HG03558 (cell line): ENCODE measurements at regions not wholly inside any gene's neighbourhood (a gene's known extent, or its start where the extent isn't known, plus 50 kb on each side); places are given as distances from the start of the nearest gene placed in this dataset.

Source experiments
- ATAC-seq: cut with Tn5 transposase; IDR thresholded peaks from one replicate; pipeline ENCODE4 v1.9.1; 2021; ENCODE audit warnings: moderate number of reproducible peaks; ENCODE audit not compliant: unreplicated experiment; ENCODE audit errors: extremely low read depth

DNA sequence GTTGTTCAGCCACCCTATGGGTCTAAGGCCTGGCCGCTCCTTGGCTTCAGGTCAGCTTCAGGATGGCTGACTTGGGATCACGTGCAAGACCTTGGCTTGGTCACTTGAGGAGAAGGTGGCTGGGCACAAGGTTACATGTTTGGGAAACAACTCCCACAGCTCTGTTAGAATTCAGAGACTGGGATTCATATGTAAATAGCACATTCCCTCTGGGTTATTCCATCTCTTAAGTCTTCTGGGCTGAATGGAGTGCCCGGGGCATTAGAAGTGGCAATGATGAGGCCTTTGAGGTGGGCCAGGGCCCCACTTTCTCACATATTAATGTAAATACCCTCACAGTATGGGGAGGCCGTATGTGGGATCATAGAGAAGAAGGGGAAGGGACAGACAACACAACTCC lies 150.9 kb downstream of the EFNB2 start:
- ATAC-seq, result no peak

DNA sequence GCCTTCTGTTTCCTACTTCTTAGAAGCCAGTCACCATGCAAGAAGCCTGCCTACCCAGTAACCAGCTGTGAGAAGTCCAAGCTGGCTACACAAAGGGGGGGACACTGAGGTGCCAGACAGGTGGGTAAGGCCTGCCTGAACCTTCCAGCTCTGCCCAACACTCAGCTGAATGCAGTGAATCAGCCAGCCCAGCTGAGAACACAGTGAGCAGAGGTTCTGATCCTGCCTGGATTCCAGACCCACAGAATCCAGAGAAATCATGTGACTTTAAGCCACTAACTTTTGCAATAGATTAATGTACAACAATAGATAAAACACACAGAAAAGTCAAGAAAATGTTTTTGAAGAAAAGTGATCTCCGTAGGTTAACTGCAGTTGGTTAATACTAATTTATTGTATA lies 151.7 kb downstream of the EFNB2 start:
- ATAC-seq, result no peak

DNA sequence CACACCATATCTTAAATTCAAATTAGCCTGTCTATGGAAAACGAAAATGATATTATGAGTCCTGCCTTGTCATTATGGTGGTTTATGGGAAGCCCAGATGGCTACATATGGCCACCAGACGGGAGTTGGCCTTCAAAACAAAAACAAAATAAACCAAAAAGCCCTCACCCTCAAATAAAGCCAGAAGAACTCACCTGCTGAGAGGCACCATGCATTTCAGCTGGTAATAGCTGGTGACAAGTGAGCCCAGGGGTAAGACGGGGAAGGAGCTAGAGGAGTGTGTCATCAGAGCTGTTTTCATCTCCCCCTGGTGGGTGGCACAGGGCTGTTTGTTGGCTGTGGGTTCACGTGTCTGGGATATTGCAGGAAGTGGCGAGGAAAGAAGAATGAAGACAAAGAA lies 152.9 kb downstream of the EFNB2 start:
- no peak for ATAC-seq

- ATAC-seq, result no peak
Observed at GRCh38 chr13:106381091-106381490, 154.4 kb downstream of the EFNB2 start.

GRCh38 chr13:106377931-106378662 lies 157.4 kb downstream of the EFNB2 start:
- no peak for ATAC-seq

GRCh38 chr13:106377341-106377740 lies 158.1 kb downstream of the EFNB2 start:
- ATAC-seq, result no peak

- ATAC-seq, result no peak
Observed at GRCh38 chr13:106376401-106377112, 158.9 kb downstream of the EFNB2 start.

DNA sequence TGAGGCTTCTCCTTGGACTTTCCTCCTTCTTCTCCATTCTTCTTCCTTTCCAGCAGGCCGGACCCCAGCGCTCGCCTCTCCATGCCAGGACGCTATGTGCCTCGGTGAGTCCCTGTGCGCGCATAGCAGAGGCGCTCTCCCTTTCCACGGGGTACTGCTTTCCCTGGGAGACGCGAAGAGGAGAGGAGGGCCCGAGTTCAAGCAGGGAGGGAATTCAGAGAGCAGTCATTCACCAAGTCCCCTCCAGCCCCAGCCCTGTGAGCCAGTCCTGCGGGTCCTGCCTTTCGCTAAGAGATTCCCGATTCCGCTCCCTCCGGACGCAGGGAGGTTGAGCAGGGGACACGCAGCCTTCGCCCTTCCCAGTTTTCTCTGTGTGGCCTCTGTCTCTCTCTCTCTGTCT lies 160.4 kb downstream of the EFNB2 start:
- ATAC-seq, result no peak

GRCh38 chr13:106374631-106375030 lies 160.8 kb downstream of the EFNB2 start:
- ATAC-seq, result no peak

DNA sequence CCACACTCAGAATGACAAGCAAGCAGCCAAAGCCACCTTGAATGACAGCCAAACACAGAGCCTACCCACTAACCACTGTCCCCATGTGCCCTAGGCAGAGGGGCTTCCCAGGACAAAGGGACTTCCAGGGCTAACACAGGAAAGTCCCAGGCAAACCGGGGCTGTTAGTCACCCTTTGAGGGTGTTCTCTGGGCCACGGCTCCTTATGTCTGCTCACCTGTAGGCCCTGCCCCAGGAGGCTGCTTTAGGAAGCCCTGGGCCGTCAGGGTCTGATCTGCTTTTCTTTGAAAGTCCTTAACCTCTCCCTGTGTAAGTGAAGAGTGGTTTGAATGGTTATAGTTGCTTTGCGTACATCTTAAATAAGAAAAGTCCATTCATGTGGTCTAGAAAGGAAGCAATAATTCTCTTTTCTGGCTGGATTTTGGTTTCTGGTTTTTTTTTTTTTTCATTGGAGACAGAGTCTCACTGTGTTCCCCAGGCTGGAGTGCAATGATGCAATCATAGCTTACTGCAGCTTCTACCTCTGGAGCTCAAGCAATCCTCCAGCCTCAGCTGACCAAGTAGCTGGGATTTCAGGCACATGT lies 161.4 kb downstream of the EFNB2 start:
- ATAC-seq, result peak; percentile 42

DNA sequence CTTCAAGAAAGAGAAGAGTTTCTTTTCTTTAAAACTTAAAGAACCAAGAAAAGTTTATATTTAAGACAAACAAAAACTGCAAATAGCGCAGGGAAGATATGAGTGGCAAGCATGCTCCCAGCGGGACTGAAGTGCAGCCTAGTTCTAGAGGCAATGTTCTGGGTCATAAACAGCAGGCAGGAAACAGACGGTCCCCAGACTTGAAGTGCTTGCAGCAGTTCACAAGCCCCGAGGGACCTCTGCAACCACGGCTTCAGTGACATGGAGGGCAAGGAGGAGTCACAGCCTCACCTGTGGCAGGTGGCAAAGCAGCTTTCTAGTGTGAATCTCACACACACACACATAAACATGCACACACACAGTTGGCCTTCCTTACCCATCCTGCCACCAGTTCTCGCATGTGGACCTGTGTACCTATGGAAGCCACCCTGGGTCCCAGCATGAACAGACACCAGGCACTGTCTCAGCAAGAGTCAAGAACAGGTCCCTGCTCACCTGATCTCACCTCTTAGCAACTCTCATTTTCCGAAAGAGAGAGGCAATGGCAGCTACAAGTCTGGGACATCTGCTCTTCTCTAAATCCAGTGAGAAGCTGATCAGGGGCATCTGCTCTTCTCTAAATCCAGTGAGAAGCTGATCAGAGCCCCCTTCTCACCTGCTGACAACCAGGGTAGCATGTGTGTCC lies 162.0 kb downstream of the EFNB2 start:
- ATAC-seq, result peak; percentile 61

GRCh38 chr13:106372199-106373155 lies 163.0 kb downstream of the EFNB2 start:
- peak; percentile 24 for ATAC-seq

GRCh38 chr13:106371024-106371423 lies 164.4 kb downstream of the EFNB2 start:
- ATAC-seq, result no peak

DNA sequence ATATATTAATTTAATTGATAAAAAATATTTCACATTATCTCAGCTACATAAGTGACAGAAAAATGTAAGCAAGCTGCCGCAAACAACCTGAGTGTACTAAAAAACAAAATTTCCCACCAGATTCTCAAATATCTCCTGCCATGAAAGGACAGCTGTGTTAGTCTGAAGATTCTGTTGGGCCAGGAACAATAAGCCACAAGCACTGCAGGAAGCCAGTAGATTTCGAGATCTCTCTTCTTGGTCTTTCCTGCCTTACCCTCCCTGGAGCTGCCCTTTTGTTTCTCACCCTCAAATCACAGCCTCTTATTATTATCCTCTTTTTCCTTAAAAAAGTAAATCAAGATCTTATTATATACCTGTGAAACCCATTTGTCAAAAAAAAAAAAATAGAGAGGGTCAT lies 165.6 kb downstream of the EFNB2 start:
- ATAC-seq, result no peak

GRCh38 chr13:106369091-106369490 lies 166.4 kb downstream of the EFNB2 start:
- no peak for ATAC-seq

DNA sequence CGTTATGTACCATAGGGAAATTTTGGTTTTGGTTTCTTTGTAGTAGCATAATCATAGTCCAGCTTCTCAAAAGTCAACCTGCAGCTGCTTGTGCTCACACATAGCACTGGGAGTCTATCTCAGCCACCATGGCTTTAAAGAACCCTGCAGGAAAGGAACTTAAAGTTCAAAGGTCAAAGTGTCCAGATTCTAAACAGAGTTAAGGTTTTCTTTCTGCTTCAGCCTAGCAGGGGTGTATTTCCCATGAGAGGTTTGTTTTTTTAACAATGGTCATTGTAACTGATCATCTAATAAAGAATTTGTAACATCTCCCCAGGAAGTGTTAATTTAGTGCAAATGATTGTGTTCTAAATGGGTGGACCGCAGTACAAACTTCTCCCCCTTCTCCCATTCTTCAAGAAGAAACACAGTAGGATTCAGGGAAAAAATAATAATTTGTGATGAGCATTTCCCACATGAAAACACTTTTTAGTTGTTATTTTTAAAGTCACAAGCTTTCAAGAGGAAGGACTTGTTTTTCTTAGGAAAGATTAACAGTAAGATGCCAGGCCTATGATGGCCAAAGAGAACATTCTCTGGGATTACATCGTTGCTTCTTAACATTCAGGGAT lies 168.0 kb downstream of the EFNB2 start:
- no peak for ATAC-seq

- no peak for ATAC-seq
Observed at GRCh38 chr13:106362707-106363106, 172.8 kb downstream of the EFNB2 start.

GRCh38 chr13:106361621-106362020 lies 173.8 kb downstream of the EFNB2 start:
- ATAC-seq, result no peak

DNA sequence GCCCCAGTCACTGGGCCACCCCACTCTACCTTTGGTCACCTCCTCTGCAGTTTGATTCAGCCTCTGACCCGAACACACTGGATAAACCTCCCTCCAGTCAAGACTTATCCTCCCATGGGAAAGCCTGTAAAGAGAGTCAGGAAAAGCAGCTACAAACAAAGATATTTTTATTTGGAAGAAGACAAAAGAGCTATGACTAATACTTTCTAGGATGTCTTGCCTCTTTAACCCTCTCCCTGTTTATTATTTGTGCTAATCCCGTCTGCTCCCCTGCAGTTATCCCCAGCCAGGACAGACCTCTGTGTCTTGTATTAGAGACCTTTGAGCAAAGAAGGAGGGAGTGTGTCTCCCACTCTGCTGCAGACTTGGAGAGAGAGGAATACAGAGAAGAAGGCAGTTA lies 178.3 kb downstream of the EFNB2 start:
- ATAC-seq, result no peak
